Cardiac fibroblast (primary cell): ENCODE measurements at regions not wholly inside any gene's neighbourhood (a gene's known extent, or its start where the extent isn't known, plus 50 kb on each side); places are given as distances from the start of the nearest gene placed in this dataset.
A peak's percentile ranks its signal among the peaks of the same experiment; 100 is the strongest.

Experiments used
- DNase-seq, 2 donors: peaks; one replicate each; pipeline versions ENCODE4 v3.0.0 to v3.0.0-alpha.2; 2010; ENCODE audit warnings: low read depth in 2 of 2
- H3K4me3 ChIP-seq, 2 donors: replicated peaks in 1 of 2; 1 replicate in 1 of 2; 2 replicates in 1 of 2; pipeline ENCODE4 v1.5.1; 2011; ENCODE audit warnings: low read depth in 2 of 2, low read length in 2 of 2, mild to moderate bottlenecking in 2 of 2, moderate library complexity in 1 of 2
- TF ChIP-seq, protein P1 (sequence below): IDR thresholded peaks from one replicate; pipeline ENCODE4 v1.5.1; 2011; ENCODE audit warnings: low read depth, mild to moderate bottlenecking, low read length, inconsistent platforms

DNA sequence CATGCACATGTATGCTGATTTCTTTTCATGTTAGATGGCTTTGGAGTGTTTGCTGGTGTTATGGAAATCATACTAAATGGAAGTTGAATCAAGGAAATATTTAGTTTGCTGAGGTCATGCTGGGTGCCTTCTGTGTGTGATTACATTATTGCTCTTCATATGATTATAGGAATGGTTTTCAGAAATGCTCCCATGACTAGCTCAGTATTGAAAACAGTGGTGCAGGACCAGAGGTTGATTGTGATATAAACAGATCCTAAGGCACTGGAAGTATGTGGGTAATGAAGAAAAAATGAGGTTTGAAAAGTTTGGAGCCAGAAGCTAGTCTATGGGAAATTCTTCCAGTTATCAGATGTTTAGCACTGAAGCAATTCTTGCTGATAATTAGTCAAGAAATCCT is 693.1 kb downstream of the UTRN start:
- H3K4me3 ChIP-seq, result no peak overlapping the region
- DNase-seq, result no peak
- TF ChIP-seq, protein P1, sequence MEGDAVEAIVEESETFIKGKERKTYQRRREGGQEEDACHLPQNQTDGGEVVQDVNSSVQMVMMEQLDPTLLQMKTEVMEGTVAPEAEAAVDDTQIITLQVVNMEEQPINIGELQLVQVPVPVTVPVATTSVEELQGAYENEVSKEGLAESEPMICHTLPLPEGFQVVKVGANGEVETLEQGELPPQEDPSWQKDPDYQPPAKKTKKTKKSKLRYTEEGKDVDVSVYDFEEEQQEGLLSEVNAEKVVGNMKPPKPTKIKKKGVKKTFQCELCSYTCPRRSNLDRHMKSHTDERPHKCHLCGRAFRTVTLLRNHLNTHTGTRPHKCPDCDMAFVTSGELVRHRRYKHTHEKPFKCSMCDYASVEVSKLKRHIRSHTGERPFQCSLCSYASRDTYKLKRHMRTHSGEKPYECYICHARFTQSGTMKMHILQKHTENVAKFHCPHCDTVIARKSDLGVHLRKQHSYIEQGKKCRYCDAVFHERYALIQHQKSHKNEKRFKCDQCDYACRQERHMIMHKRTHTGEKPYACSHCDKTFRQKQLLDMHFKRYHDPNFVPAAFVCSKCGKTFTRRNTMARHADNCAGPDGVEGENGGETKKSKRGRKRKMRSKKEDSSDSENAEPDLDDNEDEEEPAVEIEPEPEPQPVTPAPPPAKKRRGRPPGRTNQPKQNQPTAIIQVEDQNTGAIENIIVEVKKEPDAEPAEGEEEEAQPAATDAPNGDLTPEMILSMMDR, result no peak

DNA sequence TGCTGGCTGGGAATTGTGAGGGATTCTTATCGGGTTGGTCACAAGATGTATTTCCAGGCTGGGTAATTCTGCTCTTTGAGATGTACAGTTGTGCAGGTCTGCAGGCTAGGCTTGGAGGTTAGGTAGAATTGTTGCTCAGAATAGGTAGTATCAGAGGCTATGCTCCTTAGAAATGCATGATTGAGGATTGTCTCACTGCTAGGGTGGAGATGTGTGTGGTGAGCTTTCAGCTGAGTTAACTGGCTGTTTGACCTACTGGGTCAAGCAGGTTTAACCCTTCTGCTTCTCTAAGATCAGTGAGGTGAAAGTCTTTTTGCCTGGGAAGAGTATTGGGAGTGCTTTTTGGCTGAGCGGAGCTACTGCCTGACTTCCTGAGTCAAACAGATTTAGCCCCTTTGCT is 701.1 kb downstream of the UTRN start:
- H3K4me3 ChIP-seq, result no peak overlapping the region
- DNase-seq, result no peak
- TF ChIP-seq, protein P1, result no peak

DNA sequence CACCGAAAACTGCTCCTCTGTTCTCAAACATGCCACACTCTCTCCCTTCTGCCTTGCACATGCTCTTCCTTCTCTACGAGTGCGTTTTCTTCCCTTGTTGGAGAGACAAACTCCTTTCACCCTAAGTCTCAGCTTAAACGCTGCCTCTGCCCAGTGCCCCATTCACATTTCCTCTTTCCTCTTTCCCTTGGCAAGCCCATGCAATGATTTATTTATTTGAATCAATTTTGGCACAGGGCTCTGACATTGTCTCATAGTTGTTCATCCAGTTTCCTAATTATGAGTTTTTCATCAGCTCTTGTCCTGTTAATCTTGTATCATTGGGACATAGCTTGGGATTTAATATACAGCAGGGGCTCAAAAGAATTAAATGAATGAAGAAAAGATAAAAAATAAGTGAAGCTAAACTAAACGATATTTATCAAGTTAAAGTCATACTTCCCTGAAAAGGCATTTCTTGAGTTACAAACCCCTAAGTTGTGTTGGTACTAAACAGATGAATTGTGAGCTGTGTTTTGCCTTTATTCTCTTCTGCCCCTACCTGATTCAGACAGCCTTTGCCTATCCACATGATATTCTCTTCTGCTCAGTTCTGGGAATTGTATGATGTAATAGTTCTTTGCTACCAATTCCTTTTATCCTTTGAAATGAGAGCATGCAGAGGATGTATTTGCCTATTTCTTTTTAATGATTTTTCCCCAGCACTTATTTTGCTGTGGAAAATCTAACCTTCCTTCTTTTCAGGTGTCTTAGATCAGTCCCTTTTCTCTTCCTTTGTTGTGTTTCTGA is 704.4 kb downstream of the UTRN start:
- no peak for DNase-seq
- TF ChIP-seq, protein P1, result no peak
- no peak overlapping the region for H3K4me3 ChIP-seq

DNA sequence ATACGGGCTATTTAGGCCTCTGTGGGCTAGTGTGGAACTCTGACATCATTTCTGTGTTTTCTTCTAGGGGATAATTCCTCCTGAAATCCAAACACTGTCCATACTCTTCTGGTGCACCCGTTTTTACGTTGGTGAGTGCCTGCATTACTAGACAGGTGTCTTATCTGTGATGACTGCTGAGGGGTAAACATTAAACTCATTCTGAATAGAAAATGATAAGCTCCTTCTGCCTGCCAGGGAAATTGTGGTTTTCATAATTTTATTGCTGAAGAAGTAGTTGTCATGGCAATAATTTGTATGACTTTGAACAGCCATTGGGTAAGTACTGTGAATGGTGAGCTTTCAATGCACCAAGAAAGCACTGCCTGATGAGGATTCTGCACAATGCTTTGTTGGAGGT is 705.6 kb downstream of the UTRN start:
- no peak for DNase-seq
- H3K4me3 ChIP-seq, result no peak overlapping the region
- TF ChIP-seq, protein P1, result no peak

DNA sequence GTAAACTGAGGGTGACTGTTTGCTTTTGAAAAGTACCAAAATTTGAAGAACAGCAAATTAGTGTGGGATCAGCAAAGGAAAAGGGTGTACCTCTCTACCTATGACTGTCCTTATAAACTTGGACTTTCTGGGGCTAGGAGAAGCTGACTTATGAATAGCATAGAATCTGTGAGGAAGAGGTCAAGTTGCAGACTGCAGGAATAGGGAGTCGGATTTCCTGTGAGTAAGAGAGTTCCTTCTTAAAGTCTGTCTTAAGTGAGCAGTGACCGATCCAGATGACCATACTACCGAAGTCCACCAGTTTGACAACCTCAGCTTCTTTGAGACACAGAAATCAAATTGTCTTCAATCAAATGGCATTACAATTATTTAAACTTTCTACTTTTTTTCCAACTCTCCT is 708.7 kb downstream of the UTRN start:
- TF ChIP-seq, protein P1, result no peak
- DNase-seq, result peak; percentile 4 to 38
- H3K4me3 ChIP-seq, result no peak overlapping the region

DNA sequence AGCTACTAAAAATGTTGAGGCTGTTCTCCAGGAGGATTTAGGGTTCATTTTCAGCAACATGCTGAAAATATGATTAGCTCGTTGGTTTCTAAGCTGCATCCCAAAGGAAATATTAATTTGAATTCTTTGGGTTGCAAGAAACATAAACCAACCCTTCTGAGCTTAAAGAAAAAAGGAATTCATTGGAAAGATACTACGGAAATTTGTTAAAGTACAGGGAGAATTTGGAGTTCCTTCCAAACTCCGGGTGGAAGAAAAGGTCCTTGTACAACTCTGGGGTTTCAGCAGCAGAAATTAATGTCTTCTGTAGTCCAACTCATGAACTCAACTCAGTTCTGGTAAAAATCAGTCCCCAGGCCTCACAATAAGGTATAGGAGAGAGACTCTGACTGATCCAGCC is 712.9 kb downstream of the UTRN start:
- DNase-seq, result no peak

More for the DNA sequence above, 712.9 kb downstream of the UTRN start:
- TF ChIP-seq, protein P1, result no peak
- no peak overlapping the region for H3K4me3 ChIP-seq
